Omental fat pad (tissue), 3 donors: ENCODE measurements at regions not wholly inside any gene's neighbourhood (a gene's known extent, or its start where the extent isn't known, plus 50 kb on each side); places are given as distances from the start of the nearest gene placed in this dataset.

Source experiments
- ATAC-seq: fragments of 150-250 bp; one replicate; pipeline ENCODE4 v1.9.1; 2016; ENCODE audit warnings: mild to moderate bottlenecking, moderate library complexity; ENCODE audit not compliant: low FRiP score
- DNase-seq: peaks from one replicate; pipeline ENCODE4 v3.0.0-alpha.2; 2019; ENCODE audit warnings: low spot score
- CTCF ChIP-seq, 3 donors: fragments of 450-650 bp; IDR thresholded peaks; one replicate each; pipeline ENCODE4 v1.5.1; 2016 to 2017; ENCODE audit warnings: antibody characterized with exemption in 3 of 3, mild to moderate bottlenecking in 3 of 3, moderate library complexity in 2 of 3

DNA sequence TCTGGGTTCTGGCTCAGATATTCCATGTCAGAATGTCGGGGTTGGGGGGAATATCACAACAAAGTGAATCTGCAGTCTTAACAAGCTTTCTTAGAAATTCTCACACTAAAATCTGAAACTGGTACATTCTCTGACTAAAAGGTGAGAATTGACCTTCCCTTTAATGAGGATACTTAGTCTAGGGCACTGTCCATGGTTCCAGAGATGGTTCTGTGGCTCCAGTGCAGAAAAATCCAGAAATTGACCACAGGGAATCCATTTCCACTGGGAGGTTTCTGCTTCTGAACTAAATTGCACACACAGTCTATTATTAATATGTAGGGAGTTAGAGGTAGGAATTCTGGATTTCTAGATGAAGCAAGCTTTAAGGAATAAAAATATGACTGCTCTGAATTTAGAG lies 171.6 kb upstream of the OBI1 start:
- DNase-seq (no peak), ATAC-seq (no peak)

GRCh38 chr13:78829821-78830220 lies 170.9 kb upstream of the OBI1 start:
- DNase-seq = no peak
- no peak for TF ChIP-seq CTCF (IDR thresholded peaks at IDR 0.05)
- no peak for ATAC-seq

More for the DNA sequence above, 171.6 kb upstream of the OBI1 start:
- no peak for TF ChIP-seq CTCF (IDR thresholded peaks at IDR 0.05)

- ATAC-seq = no peak
Measured at GRCh38 chr13:78827471-78827870, 168.5 kb upstream of the OBI1 start.

GRCh38 chr13:78826936-78827335 lies 168.0 kb upstream of the OBI1 start:
- DNase-seq (no peak), ATAC-seq (no peak)
- TF ChIP-seq CTCF (IDR thresholded peaks at IDR 0.05) = no peak

More at GRCh38 chr13:78827471-78827870, 168.5 kb upstream of the OBI1 start:
- no peak for TF ChIP-seq CTCF (IDR thresholded peaks at IDR 0.05)
- DNase-seq = no peak

- ATAC-seq (no peak), DNase-seq (no peak)
- no peak for TF ChIP-seq CTCF (IDR thresholded peaks at IDR 0.05)
Measured at GRCh38 chr13:78826312-78826711, 167.4 kb upstream of the OBI1 start.

- ATAC-seq = no peak
- DNase-seq = no peak
- no peak for TF ChIP-seq CTCF (IDR thresholded peaks at IDR 0.05)
Measured at GRCh38 chr13:78820541-78820940, 161.6 kb upstream of the OBI1 start.

- TF ChIP-seq CTCF (IDR thresholded peaks at IDR 0.05) = no peak
- ATAC-seq (no peak), DNase-seq (no peak)
Measured at GRCh38 chr13:78816592-78816991, 157.6 kb upstream of the OBI1 start.
